Neural progenitor cell (in vitro differentiated cells): ENCODE measurements at regions not wholly inside any gene's neighbourhood (a gene's known extent, or its start where the extent isn't known, plus 50 kb on each side); places are given as distances from the start of the nearest gene placed in this dataset.

Experiments used
- DNase-seq: peaks from one replicate; pipeline ENCODE4 v3.0.0-alpha.2; 2016; ENCODE audit warnings: low spot score
- H2AFZ ChIP-seq: fragments of 200-600 bp; sonication (generic); replicated peaks from 2 replicates; pipeline ENCODE4 v1.6.1; 2016; ENCODE audit warnings: antibody characterized with exemption
- H3F3A ChIP-seq: fragments of 200-600 bp; sonication (generic); 2 replicates; pipeline ENCODE4 v1.6.1; 2016; ENCODE audit warnings: antibody characterized with exemption, low read depth
- H3K27ac ChIP-seq: fragments of 200-600 bp; sonication (generic); 2 replicates; pipeline ENCODE4 v1.5.1; 2016; ENCODE audit warnings: mild to moderate bottlenecking
- H3K27me3 ChIP-seq: fragments of 200-600 bp; sonication (generic); 2 replicates; pipeline ENCODE4 v1.6.1; 2016; ENCODE audit warnings: mild to moderate bottlenecking, moderate library complexity
- H3K36me3 ChIP-seq: fragments of 200-600 bp; sonication (generic); 2 replicates; pipeline ENCODE4 v1.5.1; 2016
- H3K4me1 ChIP-seq: fragments of 200-600 bp; sonication (generic); 2 replicates; pipeline ENCODE4 v1.6.1; 2016; ENCODE audit warnings: mixed run types
- H3K4me2 ChIP-seq: fragments of 200-600 bp; sonication (generic); 2 replicates; pipeline ENCODE4 v1.6.1; 2016
- H3K4me3 ChIP-seq: fragments of 200-600 bp; sonication (generic); 2 replicates; pipeline ENCODE4 v1.5.1; 2016
- H3K79me2 ChIP-seq: fragments of 200-600 bp; sonication (generic); 2 replicates; pipeline ENCODE4 v1.6.1; 2016; ENCODE audit warnings: low read depth
- H3K9ac ChIP-seq: fragments of 200-600 bp; sonication (generic); 2 replicates; pipeline ENCODE4 v1.6.1; 2016
- H3K9me3 ChIP-seq: fragments of 200-600 bp; sonication (generic); 2 replicates; pipeline ENCODE4 v1.5.1; 2016; ENCODE audit warnings: low read depth
- H4K20me1 ChIP-seq: fragments of 200-600 bp; sonication (generic); 2 replicates; pipeline ENCODE4 v1.6.1; 2016; ENCODE audit warnings: low read depth
- H3K27ac Mint-ChIP-seq: 3 replicates; pipeline ENCODE4 v1.8.0; 2021; ENCODE audit warnings: mixed read lengths
- H3K27me3 Mint-ChIP-seq: 2 replicates; pipeline ENCODE4 v1.8.0; 2022; ENCODE audit warnings: low read depth, mild to moderate bottlenecking, inconsistent platforms, moderate library complexity, mixed read lengths; ENCODE audit not compliant: insufficient read depth
- H3K36me3 Mint-ChIP-seq: 3 replicates; pipeline ENCODE4 v1.8.0; 2021; ENCODE audit warnings: mixed read lengths
- H3K4me1 Mint-ChIP-seq: 3 replicates; pipeline ENCODE4 v1.8.0; 2021; ENCODE audit warnings: mixed read lengths
- H3K4me3 Mint-ChIP-seq: 3 replicates; pipeline ENCODE4 v1.8.0; 2021; ENCODE audit warnings: mild to moderate bottlenecking, moderate library complexity, mixed read lengths
- H3K9me3 Mint-ChIP-seq: 3 replicates; pipeline ENCODE4 v1.8.0; 2020; ENCODE audit warnings: mixed read lengths
- EZH2 ChIP-seq: fragments of 200-600 bp; sonication (generic); IDR thresholded peaks from 2 replicates; pipeline ENCODE4 v1.6.1; 2017; ENCODE audit warnings: antibody characterized with exemption, mild to moderate bottlenecking, moderate library complexity
- EZH2phosphoT487 ChIP-seq: fragments of 200-600 bp; sonication (generic); IDR thresholded peaks from 2 replicates; pipeline ENCODE4 v1.6.1; 2017; ENCODE audit warnings: antibody characterized with exemption
- TF ChIP-seq, protein P1 (sequence below): fragments of 200-600 bp; sonication (generic); IDR thresholded peaks from 2 replicates; pipeline ENCODE4 v1.5.1; 2017; ENCODE audit warnings: antibody characterized with exemption, mild to moderate bottlenecking

DNA sequence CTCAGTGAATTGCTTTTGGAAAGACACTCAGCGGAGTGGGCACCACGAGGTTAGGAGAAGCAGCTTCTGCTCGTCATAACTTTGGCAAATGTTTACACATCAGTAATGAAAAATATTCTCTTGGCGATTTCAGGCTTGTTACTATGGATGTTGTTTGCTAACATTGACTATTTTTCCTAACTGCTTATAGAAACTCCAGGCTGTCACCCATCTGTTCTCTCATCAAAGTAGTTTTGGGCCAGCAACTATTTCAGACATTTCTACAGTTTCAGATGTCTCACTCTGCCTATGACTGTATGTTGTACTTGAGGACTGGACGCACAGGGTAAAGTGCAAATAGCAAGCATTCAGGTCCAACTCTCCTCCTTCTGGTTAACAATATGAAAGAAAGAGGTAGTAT, 346.7 kb downstream of the TRIML1 start:
- H3K36me3 Mint-ChIP-seq, result no peaks in the 10 kb centered on the region
- peaks cover 2% of the 10 kb centered on the region for H3K4me1 Mint-ChIP-seq
- no peak overlapping the region for H3K27ac Mint-ChIP-seq
- Histone ChIP-seq H3K4me3 (no peak overlapping the region), H3F3A (no peaks in the 10 kb centered on the region), H3K9ac (no peak overlapping the region), H3K4me1 (peaks cover 7% of the 10 kb centered on the region), H3K4me2 (no peak overlapping the region), H3K36me3 (no peaks in the 10 kb centered on the region), H3K79me2 (no peaks in the 10 kb centered on the region), H4K20me1 (no peaks in the 10 kb centered on the region), H2AFZ (peak overlapping the region; percentile 57), H3K9me3 (no peaks in the 10 kb centered on the region), H3K27ac (no peak overlapping the region), H3K27me3 (no peaks in the 10 kb centered on the region)
- H3K27me3 Mint-ChIP-seq, result no peaks in the 10 kb centered on the region
- TF ChIP-seq EZH2phosphoT487 (no peak), EZH2 (no peak)
- TF ChIP-seq, protein P1, sequence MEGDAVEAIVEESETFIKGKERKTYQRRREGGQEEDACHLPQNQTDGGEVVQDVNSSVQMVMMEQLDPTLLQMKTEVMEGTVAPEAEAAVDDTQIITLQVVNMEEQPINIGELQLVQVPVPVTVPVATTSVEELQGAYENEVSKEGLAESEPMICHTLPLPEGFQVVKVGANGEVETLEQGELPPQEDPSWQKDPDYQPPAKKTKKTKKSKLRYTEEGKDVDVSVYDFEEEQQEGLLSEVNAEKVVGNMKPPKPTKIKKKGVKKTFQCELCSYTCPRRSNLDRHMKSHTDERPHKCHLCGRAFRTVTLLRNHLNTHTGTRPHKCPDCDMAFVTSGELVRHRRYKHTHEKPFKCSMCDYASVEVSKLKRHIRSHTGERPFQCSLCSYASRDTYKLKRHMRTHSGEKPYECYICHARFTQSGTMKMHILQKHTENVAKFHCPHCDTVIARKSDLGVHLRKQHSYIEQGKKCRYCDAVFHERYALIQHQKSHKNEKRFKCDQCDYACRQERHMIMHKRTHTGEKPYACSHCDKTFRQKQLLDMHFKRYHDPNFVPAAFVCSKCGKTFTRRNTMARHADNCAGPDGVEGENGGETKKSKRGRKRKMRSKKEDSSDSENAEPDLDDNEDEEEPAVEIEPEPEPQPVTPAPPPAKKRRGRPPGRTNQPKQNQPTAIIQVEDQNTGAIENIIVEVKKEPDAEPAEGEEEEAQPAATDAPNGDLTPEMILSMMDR, result no peak
- H3K4me3 Mint-ChIP-seq, result no peak overlapping the region
- peaks cover 4% of the 10 kb centered on the region for H3K9me3 Mint-ChIP-seq
- no peak for DNase-seq

GRCh38 chr4:188492886-188493285, 353.6 kb downstream of the TRIML1 start:
- Mint-ChIP-seq H3K4me1 (no peaks in the 10 kb centered on the region), H3K36me3 (no peaks in the 10 kb centered on the region), H3K27me3 (peaks cover 5% of the 10 kb centered on the region), H3K27ac (no peak overlapping the region), H3K4me3 (no peak overlapping the region), H3K9me3 (peaks cover 15% of the 10 kb centered on the region)
- no peak overlapping the region for H2AFZ ChIP-seq
- no peak overlapping the region for H3K4me2 ChIP-seq
- no peaks in the 10 kb centered on the region for H3K79me2 ChIP-seq
- TF ChIP-seq, protein P1, result no peak
- no peak for TF ChIP-seq EZH2phosphoT487
- TF ChIP-seq EZH2, result no peak
- H3K9me3 ChIP-seq, result no peaks in the 10 kb centered on the region
- no peaks in the 10 kb centered on the region for H4K20me1 ChIP-seq
- H3K27ac ChIP-seq, result no peak overlapping the region
- no peak for DNase-seq
- H3K4me3 ChIP-seq, result no peak overlapping the region
- no peak overlapping the region for H3K9ac ChIP-seq
- H3K27me3 ChIP-seq, result no peaks in the 10 kb centered on the region
- H3K36me3 ChIP-seq, result no peaks in the 10 kb centered on the region
- H3K4me1 ChIP-seq, result no peaks in the 10 kb centered on the region
- H3F3A ChIP-seq, result no peaks in the 10 kb centered on the region

- H3K9ac ChIP-seq, result no peak overlapping the region
- no peak overlapping the region for H3K4me2 ChIP-seq
- H3F3A ChIP-seq, result no peaks in the 10 kb centered on the region
- no peak overlapping the region for H3K4me3 Mint-ChIP-seq
- no peak overlapping the region for H2AFZ ChIP-seq
- H3K4me1 Mint-ChIP-seq, result no peaks in the 10 kb centered on the region
- H3K36me3 Mint-ChIP-seq, result no peaks in the 10 kb centered on the region
- no peaks in the 10 kb centered on the region for H4K20me1 ChIP-seq
- no peak overlapping the region for H3K4me3 ChIP-seq
- peaks cover 5% of the 10 kb centered on the region for H3K27me3 Mint-ChIP-seq
- H3K9me3 ChIP-seq, result no peaks in the 10 kb centered on the region
- no peaks in the 10 kb centered on the region for H3K4me1 ChIP-seq
- no peaks in the 10 kb centered on the region for H3K79me2 ChIP-seq
- no peaks in the 10 kb centered on the region for H3K36me3 ChIP-seq
- DNase-seq, result no peak
- TF ChIP-seq EZH2phosphoT487 (no peak), EZH2 (no peak)
- TF ChIP-seq, protein P1, result no peak
- H3K27me3 ChIP-seq, result no peaks in the 10 kb centered on the region
- H3K27ac Mint-ChIP-seq, result no peak overlapping the region
- no peak overlapping the region for H3K27ac ChIP-seq
- peaks cover 13% of the 10 kb centered on the region for H3K9me3 Mint-ChIP-seq
Observed at GRCh38 chr4:188495169-188495568, 355.9 kb downstream of the TRIML1 start.
